AG10803 (cell line): ENCODE measurements at regions not wholly inside any gene's neighbourhood (a gene's known extent, or its start where the extent isn't known, plus 50 kb on each side); places are given as distances from the start of the nearest gene placed in this dataset.

ENCODE experiments used
- DNase-seq: peaks from one replicate; pipeline ENCODE4 v3.0.0; 2010; ENCODE audit warnings: low read depth
- H3K4me3 ChIP-seq: 2 replicates; pipeline ENCODE4 v1.5.1; 2011; ENCODE audit warnings: mild to moderate bottlenecking, low read length, control low read depth
- CTCF ChIP-seq: conservative IDR thresholded peaks from 2 replicates; pipeline ENCODE4 v1.5.1; 2011; ENCODE audit warnings: mild to moderate bottlenecking, low read length, control low read depth, inconsistent platforms

GRCh38 chr15:57835119-57835518, 128.6 kb downstream of the POLR2M start:
- no peak overlapping the region for H3K4me3 ChIP-seq
- TF ChIP-seq CTCF, result no peak
- no peak for DNase-seq

DNA sequence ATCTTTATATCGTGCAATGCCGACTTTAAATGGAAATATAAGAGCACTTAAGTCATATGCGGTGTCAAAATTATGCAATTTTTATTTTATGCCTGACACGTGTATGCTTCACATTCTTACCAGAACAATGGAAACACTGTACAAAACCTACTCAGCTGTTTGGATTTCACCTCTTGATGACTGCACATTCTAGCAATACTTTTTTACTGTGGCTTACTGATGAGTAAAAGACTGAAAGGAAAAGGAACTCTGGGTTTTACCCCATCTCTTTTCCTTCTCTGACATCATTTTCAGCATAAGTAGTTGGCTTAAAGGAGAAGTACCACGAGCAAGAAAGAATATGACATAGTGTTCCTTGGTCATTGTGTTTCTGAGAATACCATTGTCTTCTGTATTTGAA, 142.8 kb downstream of the POLR2M start:
- H3K4me3 ChIP-seq, result no peak overlapping the region
- no peak for DNase-seq
- TF ChIP-seq CTCF, result no peak

- DNase-seq, result no peak
- no peak for TF ChIP-seq CTCF
Measured at GRCh38 chr15:57854531-57854930, 148.0 kb downstream of the POLR2M start.

DNA sequence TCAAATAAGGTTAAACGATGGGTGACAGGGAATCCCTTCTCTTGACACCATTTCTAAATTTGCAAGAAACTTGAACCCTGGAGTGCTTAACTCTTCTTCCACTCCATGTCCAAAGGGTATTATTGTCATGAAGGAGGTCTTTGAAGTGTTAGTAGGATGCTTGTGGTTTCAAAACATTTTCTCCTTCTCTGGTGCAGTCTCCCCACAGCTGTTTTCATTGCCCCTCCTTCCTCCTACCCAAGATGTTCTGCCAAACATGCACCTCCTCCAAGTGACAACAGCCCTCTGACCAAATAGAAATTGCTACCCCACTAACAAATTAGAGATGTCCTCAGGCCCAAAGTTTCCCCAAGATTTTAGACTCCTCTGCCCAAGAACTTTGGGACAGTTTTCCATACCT, 151.4 kb downstream of the POLR2M start:
- TF ChIP-seq CTCF, result no peak
- no peak overlapping the region for H3K4me3 ChIP-seq
- no peak for DNase-seq

More at GRCh38 chr15:57854531-57854930, 148.0 kb downstream of the POLR2M start:
- H3K4me3 ChIP-seq, result no peak overlapping the region

DNA sequence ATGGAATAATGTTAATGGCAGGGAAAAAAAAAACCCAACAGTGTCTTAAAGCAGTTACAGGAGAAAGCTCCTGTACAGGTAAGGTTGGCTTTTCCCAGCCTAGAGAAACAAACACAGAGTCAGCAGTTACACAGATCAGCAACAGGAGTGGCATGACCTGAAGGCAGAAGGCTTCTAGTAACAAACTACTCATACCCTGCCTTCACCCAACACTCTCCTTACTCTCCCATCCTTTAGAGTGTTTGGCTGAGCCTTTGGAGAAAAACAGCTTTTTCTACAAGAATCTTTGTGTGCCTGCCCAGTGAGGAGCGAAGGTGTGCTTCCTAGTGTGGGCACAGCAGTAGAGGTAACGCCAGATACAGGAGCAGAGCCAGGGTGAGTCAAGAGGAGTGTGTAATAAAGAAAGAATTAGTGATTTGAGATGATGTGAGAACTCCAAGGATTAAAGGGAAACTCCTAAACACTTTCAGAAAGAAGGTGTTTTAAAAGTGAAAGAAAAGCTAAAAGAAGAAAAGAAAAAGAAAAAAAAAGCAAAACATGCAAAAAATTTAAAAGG, 152.7 kb downstream of the POLR2M start:
- no peak for DNase-seq
- no peak for TF ChIP-seq CTCF
- no peak overlapping the region for H3K4me3 ChIP-seq

DNA sequence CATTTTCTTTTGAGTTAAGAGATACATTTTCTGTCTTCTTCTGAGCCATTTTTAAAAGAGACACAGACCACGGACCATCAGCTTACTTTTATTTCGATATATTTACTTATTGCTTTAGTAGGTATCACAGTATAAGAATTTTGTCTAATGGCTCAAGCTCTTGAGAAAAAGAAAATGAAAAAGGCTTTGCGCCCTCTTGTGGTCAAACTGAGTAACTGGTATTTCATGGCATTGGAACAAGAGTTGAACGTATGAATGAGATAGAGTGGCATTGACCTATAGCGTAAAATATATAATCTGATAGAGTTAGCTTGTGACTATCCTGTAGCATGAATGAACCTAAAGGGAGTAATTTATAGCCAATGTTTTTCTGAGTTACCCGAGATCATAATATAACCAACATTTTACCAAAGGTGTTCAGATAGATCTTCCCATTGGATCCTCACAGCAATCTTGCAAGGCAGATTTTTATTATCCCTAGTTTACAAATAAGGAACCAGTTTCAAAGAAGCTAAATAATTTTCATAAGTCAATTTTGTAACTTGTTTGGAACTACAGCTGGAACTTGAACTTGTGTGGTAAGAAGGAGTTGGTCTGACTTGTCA, 154.6 kb downstream of the POLR2M start:
- TF ChIP-seq CTCF, result peak; percentile 89
- no peak overlapping the region for H3K4me3 ChIP-seq
- DNase-seq, result peak; percentile 66

DNA sequence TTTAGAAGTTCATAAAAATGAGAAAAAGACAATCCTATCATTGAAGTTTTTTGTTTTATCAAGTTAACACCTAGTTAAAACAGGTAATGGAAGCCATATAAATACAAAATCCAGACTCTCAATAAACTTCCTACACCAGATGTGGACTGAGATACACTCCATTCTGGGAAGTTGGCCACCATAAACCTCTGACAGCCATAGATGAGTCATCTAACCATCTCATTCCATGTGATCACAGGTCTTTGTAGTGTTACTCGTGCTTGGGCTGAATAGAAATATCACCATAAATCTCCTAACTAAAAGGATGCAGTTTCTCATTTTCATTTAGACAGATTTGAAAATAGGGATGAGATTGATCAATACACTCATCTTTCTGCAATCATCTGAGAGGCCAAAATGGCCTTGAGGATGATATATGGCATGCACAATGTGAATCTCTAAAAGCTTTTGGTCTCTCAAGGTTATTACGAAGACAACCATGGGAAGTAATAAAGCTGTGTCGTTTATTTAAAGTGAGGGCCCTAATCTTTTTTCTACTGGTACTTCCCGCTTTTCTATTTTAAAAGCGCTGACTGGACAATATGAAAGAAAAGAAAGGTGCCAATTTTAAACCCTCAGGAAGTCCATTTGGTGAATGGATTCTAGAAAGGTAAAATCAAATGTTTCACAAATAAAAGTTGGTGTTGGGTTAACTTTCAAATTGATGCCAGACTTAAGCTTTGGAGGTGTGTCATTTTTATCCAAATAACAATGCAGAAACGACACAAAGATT, 155.5 kb downstream of the POLR2M start:
- no peak for TF ChIP-seq CTCF
- H3K4me3 ChIP-seq, result no peak overlapping the region
- DNase-seq, result peak; percentile 80
